Ishikawa (cell line): ENCODE measurements at regions not wholly inside any gene's neighbourhood (a gene's known extent, or its start where the extent isn't known, plus 50 kb on each side); places are given as distances from the start of the nearest gene placed in this dataset.

ENCODE experiments used
- CEBPB ChIP-seq: IDR thresholded peaks from 2 replicates; pipeline ENCODE4 v1.6.1; 2012
- CREB1 ChIP-seq: IDR thresholded peaks from 2 replicates; pipeline ENCODE4 v1.6.1; 2012; ENCODE audit warnings: low read depth
- EGR1 ChIP-seq: IDR thresholded peaks from 2 replicates; pipeline ENCODE4 v1.6.1; 2012
- EP300 ChIP-seq: IDR thresholded peaks from 2 replicates; pipeline ENCODE4 v1.6.1; 2012; ENCODE audit warnings: borderline replicate concordance
- FOXM1 ChIP-seq: IDR thresholded peaks from 2 replicates; pipeline ENCODE4 v1.6.1; 2012; ENCODE audit warnings: low read depth, borderline replicate concordance
- NFIC ChIP-seq: IDR thresholded peaks from 2 replicates; pipeline ENCODE4 v1.6.1; 2012
- RAD21 ChIP-seq: IDR thresholded peaks from 2 replicates; pipeline ENCODE4 v1.6.1; 2012; ENCODE audit warnings: low read depth
- REST ChIP-seq: IDR thresholded peaks from 2 replicates; pipeline ENCODE4 v1.6.1; 2012; ENCODE audit warnings: low read depth, mild to moderate bottlenecking
- TAF1 ChIP-seq: IDR thresholded peaks from 2 replicates; pipeline ENCODE4 v1.6.1; 2012; ENCODE audit warnings: low read depth, mild to moderate bottlenecking
- TCF12 ChIP-seq: IDR thresholded peaks from 2 replicates; pipeline ENCODE4 v1.6.1; 2012; ENCODE audit warnings: low read depth
- TEAD4 ChIP-seq: IDR thresholded peaks from 2 replicates; pipeline ENCODE4 v1.6.1; 2012
- USF1 ChIP-seq: IDR thresholded peaks from 2 replicates; pipeline ENCODE4 v1.6.1; 2012
- YY1 ChIP-seq: IDR thresholded peaks from 2 replicates; pipeline ENCODE4 v1.6.1; 2012; ENCODE audit warnings: low read depth
- ZBTB7A ChIP-seq: IDR thresholded peaks from 2 replicates; pipeline ENCODE4 v1.6.1; 2012; ENCODE audit warnings: low read depth
- TF ChIP-seq, protein P1 (sequence below): IDR thresholded peaks from 2 replicates; pipeline ENCODE4 v1.6.1; 2012

- TF ChIP-seq YY1, result no peak
These were observed 260.7 kb upstream of the KLHL29 start for GRCh38 chr2:23124214-23124750.

DNA sequence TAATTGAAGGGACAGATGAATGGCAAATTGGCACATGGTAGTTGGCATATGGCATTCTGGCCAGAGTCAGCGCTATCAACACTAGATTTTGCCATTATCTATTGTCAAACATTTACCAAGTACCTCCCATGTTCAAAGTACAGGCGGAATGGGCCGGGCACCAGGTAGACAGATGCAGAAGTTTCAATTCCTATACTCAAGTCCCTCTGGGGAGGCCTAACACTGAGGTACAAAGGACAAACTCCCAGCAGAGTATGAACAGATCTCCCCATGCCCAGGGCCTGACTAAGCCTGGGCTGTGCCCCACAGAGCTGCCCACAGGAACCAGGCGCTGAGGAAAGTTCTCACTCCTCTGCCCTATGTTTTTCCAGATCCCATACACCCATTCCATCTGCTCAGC is 257.5 kb upstream of the KLHL29 start:
- TF ChIP-seq YY1, result no peak
- TF ChIP-seq FOXM1, result no peak

GRCh38 chr2:23128684-23129292 is 256.2 kb upstream of the KLHL29 start:
- TF ChIP-seq TAF1, result no peak
- TF ChIP-seq NFIC, result no peak
- TF ChIP-seq YY1, result no peak
- TF ChIP-seq TEAD4, result no peak
- TF ChIP-seq CREB1, result no peak
- TF ChIP-seq REST, result no peak
- TF ChIP-seq FOXM1, result no peak
- no peak for TF ChIP-seq RAD21
- TF ChIP-seq EP300, result no peak
- no peak for TF ChIP-seq EGR1
- TF ChIP-seq USF1, result no peak
- TF ChIP-seq TCF12, result no peak
- no peak for TF ChIP-seq ZBTB7A
- no peak for TF ChIP-seq CEBPB
- TF ChIP-seq, protein P1, sequence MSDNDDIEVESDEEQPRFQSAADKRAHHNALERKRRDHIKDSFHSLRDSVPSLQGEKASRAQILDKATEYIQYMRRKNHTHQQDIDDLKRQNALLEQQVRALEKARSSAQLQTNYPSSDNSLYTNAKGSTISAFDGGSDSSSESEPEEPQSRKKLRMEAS, result no peak

DNA sequence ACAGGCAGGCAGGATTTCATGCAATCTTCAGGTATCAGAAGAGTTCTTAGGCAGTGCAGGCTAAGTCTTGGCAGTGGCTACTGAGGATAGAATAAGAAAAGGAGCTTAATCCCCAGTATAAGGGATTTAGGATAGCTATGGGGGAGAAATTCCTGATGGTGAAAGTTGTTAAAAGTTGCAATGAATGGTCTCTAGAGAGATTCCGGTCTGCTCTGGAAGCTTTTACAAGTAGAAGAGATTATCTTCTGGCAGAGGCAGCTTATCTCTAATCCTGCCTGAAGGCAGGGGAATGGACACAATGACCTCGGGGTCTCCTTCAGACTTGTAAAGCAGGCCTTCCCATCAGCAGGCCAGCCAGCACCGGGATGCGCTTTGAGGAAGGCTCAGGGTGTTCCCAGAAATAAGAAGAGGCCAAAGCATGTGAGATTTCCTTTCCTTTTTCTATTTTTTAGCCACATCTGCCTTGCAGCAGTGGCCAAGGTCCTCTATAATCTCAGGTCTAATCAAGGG is 253.9 kb upstream of the KLHL29 start:
- TF ChIP-seq TCF12 (no peak), FOXM1 (no peak), ZBTB7A (no peak), RAD21 (no peak)

DNA sequence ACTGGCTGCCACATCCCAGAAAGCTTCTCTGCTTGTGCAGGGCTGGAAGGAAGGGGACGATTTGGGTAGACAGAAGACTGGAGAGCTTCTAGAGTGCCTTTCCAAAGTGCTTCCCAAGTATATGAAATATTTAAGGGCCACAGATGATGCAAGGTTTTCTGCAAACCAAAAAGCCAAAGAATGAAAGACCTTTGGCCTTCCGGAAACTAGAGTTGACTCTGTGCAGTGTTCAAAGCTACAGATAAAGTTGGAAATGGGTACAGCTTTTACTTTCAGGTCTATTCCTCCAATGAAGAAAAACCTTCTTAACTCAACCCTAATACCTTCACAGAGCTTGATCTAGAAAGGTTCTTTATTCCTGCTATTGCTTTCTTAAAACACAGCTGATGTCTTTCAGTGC is 253.0 kb upstream of the KLHL29 start:
- TF ChIP-seq YY1 (no peak), TAF1 (no peak), ZBTB7A (no peak), REST (no peak), TEAD4 (no peak), TCF12 (no peak), CEBPB (no peak), EGR1 (no peak), EP300 (no peak), NFIC (no peak), CREB1 (no peak), USF1 (no peak), RAD21 (no peak), FOXM1 (no peak)
- TF ChIP-seq, protein P1, result no peak

DNA sequence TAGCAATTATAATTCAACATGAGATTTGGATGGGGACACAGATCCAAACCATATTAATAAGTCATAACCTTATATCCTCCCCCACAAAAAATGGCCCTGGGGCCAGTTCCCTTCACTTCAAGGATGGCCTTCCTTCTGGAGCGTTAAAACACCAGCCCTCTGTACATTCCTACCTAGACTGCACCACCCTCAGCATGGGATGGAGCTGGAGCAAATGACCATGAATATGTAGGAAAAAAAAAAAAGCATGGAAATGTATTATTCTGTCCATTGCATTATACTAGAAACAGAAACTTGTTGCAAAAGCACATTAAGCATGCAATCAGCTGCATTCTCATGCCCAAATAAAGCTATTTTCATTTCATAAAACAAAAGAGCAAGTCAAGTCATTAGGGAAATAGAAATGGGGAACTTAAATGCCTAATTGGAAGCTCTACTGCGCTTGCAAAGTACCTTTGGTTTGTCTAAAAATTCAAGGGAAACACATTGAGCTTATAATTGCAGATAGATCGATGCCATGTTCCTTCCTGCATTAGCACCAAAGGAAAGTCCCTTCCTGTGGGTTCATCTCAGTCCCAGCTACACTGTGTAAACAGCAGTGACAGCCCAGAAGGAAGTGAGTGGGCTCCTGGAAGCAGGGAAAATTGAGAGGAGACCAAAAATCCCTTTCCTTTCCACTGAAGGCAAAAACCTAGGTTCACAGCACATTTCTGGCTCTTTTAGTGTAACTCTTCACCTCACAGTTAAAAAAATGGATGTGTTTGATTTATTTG is 252.0 kb upstream of the KLHL29 start:
- no peak for TF ChIP-seq RAD21
- no peak for TF ChIP-seq CREB1
- no peak for TF ChIP-seq EP300
- TF ChIP-seq ZBTB7A, result no peak
- TF ChIP-seq TAF1, result no peak
- no peak for TF ChIP-seq TCF12
- no peak for TF ChIP-seq EGR1
- no peak for TF ChIP-seq TEAD4
- no peak for TF ChIP-seq FOXM1
- TF ChIP-seq REST, result no peak
- no peak for TF ChIP-seq USF1
- no peak for TF ChIP-seq YY1
